IMR-90 (cell line): ENCODE measurements at regions not wholly inside any gene's neighbourhood (a gene's known extent, or its start where the extent isn't known, plus 50 kb on each side); places are given as distances from the start of the nearest gene placed in this dataset.

Source experiments
- ATAC-seq: fragments of 200-7000 bp; cut with Tn5 transposase; 2 replicates; pipeline ENCODE4 v1.9.1; 2020; ENCODE audit warnings: low read depth, mild to moderate bottlenecking, moderate library complexity
- BruUV-seq: library from RNA; stranded (reverse); fragments of 400-500 nt; replicated peaks from 2 replicates; lab custom pipeline; 2021; lab: Mats Ljungman, UMichigan
- CTCF ChIA-PET: fragments of 300-600 bp; formaldehyde crosslinking; extraction: SDS; loops from one replicate; lab custom pipeline; 2021; ENCODE audit warnings: antibody characterized with exemption; lab: Yijun Ruan, JAX
- POLR2A ChIA-PET: fragments of 300-600 bp; sonication (Branson Sonifier 250); formaldehyde crosslinking; loops from one replicate; lab custom pipeline; 2022; ENCODE audit warnings: antibody characterized with exemption; ENCODE audit not compliant: unreplicated experiment; lab: Charles Lee
- DNase-seq: peaks from one replicate; pipeline ENCODE4 v3.0.0; 2013
- H2AFZ ChIP-seq: replicated peaks from 2 replicates; pipeline ENCODE3; 2013; ENCODE audit warnings: low read length, mild to moderate bottlenecking; ENCODE audit not compliant: poor library complexity
- H2AK5ac ChIP-seq: 2 replicates; pipeline ENCODE4 v1.6.1; 2013; ENCODE audit warnings: low read depth, low read length, inconsistent platforms
- H2AK9ac ChIP-seq: replicated peaks from 2 replicates; pipeline ENCODE3; 2013; ENCODE audit warnings: mild to moderate bottlenecking, low read depth, low read length, moderate library complexity; ENCODE audit not compliant: poor library complexity
- H2BK120ac ChIP-seq: 2 replicates; pipeline ENCODE4 v1.6.1; 2013; ENCODE audit warnings: low read depth, low read length, inconsistent platforms
- H2BK15ac ChIP-seq: 3 replicates; pipeline ENCODE4 v1.6.1; 2013; ENCODE audit warnings: low read depth, low read length, inconsistent platforms
- H2BK20ac ChIP-seq: 2 replicates; pipeline ENCODE4 v1.6.1; 2013; ENCODE audit warnings: low read depth, mild to moderate bottlenecking, inconsistent platforms, low read length, moderate library complexity
- H2BK5ac ChIP-seq: 2 replicates; pipeline ENCODE4 v1.6.1; 2013; ENCODE audit warnings: mild to moderate bottlenecking, low read depth, low read length, inconsistent platforms; ENCODE audit not compliant: poor library complexity, severe bottlenecking
- H3K14ac ChIP-seq: replicated peaks from 2 replicates; pipeline ENCODE4 v1.6.1; 2013; ENCODE audit warnings: low read depth, low read length, inconsistent platforms
- H3K18ac ChIP-seq: 2 replicates; pipeline ENCODE4 v1.6.1; 2013; ENCODE audit warnings: low read depth, low read length, control low read depth
- H3K23ac ChIP-seq: 2 replicates; pipeline ENCODE4 v1.6.1; 2013; ENCODE audit warnings: low read depth, low read length, inconsistent platforms
- H3K27ac ChIP-seq: 2 replicates; pipeline ENCODE4 v1.5.1; 2013; ENCODE audit warnings: mild to moderate bottlenecking, control low read depth, low read length; ENCODE audit not compliant: insufficient read depth
- H3K27me3 ChIP-seq: 2 replicates; pipeline ENCODE4 v1.6.1; 2013; ENCODE audit warnings: low read length; ENCODE audit not compliant: control insufficient read depth, insufficient read depth
- H3K36me3 ChIP-seq: 2 replicates; pipeline ENCODE4 v1.6.1; 2013; ENCODE audit warnings: low read length, mixed read lengths; ENCODE audit not compliant: control insufficient read depth, insufficient read depth
- H3K4ac ChIP-seq: 2 replicates; pipeline ENCODE4 v1.6.1; 2013; ENCODE audit warnings: low read depth, low read length, inconsistent platforms
- H3K4me1 ChIP-seq: 2 replicates; pipeline ENCODE4 v1.6.1; 2013; ENCODE audit warnings: low read length, mixed read lengths; ENCODE audit not compliant: control insufficient read depth, insufficient read depth
- H3K4me2 ChIP-seq: 2 replicates; pipeline ENCODE4 v1.6.1; 2013; ENCODE audit warnings: low read depth, mild to moderate bottlenecking, control low read depth, low read length, moderate library complexity
- H3K4me3 ChIP-seq: 2 replicates; pipeline ENCODE4 v1.5.1; 2013; ENCODE audit warnings: low read depth, mild to moderate bottlenecking, control low read depth, low read length, moderate library complexity; ENCODE audit not compliant: insufficient read depth
- H3K56ac ChIP-seq: 2 replicates; pipeline ENCODE4 v1.6.1; 2013; ENCODE audit warnings: low read length, inconsistent platforms; ENCODE audit not compliant: insufficient read depth; ENCODE audit errors: extremely low read depth
- H3K79me1 ChIP-seq, 2 experiments: 2 replicates each; pipeline ENCODE4 v1.6.1; 2013; ENCODE audit warnings: low read length in 2 of 2, inconsistent platforms in 1 of 2, low read depth in 1 of 2
- H3K9ac ChIP-seq: 2 replicates; pipeline ENCODE4 v1.6.1; 2013; ENCODE audit warnings: low read depth, low read length, control low read depth
- H3K9me1 ChIP-seq: 2 replicates; pipeline ENCODE4 v1.6.1; 2013; ENCODE audit warnings: low read length, inconsistent platforms; ENCODE audit not compliant: insufficient read depth
- H3K9me3 ChIP-seq: 2 replicates; pipeline ENCODE4 v1.6.1; 2013; ENCODE audit warnings: low read length; ENCODE audit not compliant: control insufficient read depth, insufficient read depth
- H4K20me1 ChIP-seq: 2 replicates; pipeline ENCODE4 v1.6.1; 2013; ENCODE audit warnings: low read length, inconsistent platforms; ENCODE audit not compliant: insufficient read depth
- H4K5ac ChIP-seq: 2 replicates; pipeline ENCODE4 v1.6.1; 2013; ENCODE audit warnings: mild to moderate bottlenecking, low read depth, low read length, control low read depth
- H4K8ac ChIP-seq, 2 experiments: 2 replicates each; pipeline ENCODE4 v1.6.1; 2013; ENCODE audit warnings: low read depth in 2 of 2, low read length in 2 of 2, control low read depth in 1 of 2, inconsistent platforms in 1 of 2
- H4K91ac ChIP-seq: 2 replicates; pipeline ENCODE4 v1.6.1; 2013; ENCODE audit warnings: low read depth, low read length, inconsistent platforms; ENCODE audit not compliant: insufficient read depth
- BHLHE40 ChIP-seq: fragments of 150-350 bp; IDR thresholded peaks from 2 replicates; pipeline ENCODE4 v1.6.1; 2016; ENCODE audit warnings: mild to moderate bottlenecking, low read depth, low read length
- MXI1 ChIP-seq: IDR thresholded peaks from 2 replicates; pipeline ENCODE4 v1.6.1; 2012; ENCODE audit warnings: low read depth, mild to moderate bottlenecking, low read length, moderate library complexity, borderline replicate concordance
- USF2 ChIP-seq: fragments of 150-350 bp; IDR thresholded peaks from 2 replicates; pipeline ENCODE4 v1.6.1; 2017; ENCODE audit warnings: mild to moderate bottlenecking, antibody characterized with exemption, low read length, low read depth
- WGBS, 2 experiments: methylation state at CpG; one replicate each; pipeline versions ENCODE4 v1.1.5 to v1.1.7; 2013; ENCODE audit warnings: missing lambda C conversion rate in 2 of 2; ENCODE audit not compliant: insufficient read length in 1 of 2; ENCODE audit errors: extremely low coverage in 2 of 2; 5-methylcytosine and 5-hydroxymethylcytosine counted together
- dilution Hi-C: fragments of 300-500 bp; cut with HindIII; formaldehyde crosslinking; loops from one replicate; pipeline ENCODE4 v1.14.3; 2018; ENCODE audit warnings: low sequenced_read_pairs; ENCODE audit not compliant: unreplicated experiment
- in situ Hi-C: fragments of 300-500 bp; cut with MboI; formaldehyde crosslinking; loops from 3 replicates; pipeline ENCODE4 v1.14.3; 2019; ENCODE audit warnings: low sequenced_read_pairs, inconsistent platforms, mixed read lengths
- intact Hi-C: fragments of 100-400 bp; cut with micrococcal nuclease; formaldehyde crosslinking; loops from 2 replicates; pipeline ENCODE4 v1.10.0; 2022
- TF ChIP-seq, protein P1 (sequence below): conservative IDR thresholded peaks from 2 replicates; pipeline ENCODE4 v1.5.1; 2012; ENCODE audit warnings: mild to moderate bottlenecking, low read depth, low read length, improper control_type of control experiment

DNA sequence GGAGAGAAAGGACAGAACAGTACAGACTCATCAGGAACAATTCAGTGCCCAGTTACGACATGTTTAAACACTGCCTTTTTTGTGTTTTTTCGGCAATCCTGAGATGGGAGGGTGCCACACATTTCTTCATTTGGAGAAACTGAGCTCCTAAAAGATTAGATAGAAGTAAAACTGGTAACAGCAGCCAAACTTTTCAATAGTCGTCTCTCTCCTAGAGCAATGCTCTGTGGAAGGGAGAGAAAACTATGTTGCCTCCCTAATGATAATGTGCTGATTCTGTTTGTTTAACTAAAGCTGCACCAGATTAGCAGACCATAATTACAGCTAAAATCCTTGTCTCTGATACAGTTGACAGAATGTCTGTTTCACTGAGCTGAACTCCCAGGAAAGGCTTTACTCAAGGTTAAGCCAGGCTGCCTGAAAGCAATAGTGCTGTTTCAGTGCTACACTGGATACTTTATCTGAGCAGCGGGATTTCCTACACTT lies 76.2 kb upstream of the CXADR start:
- DNase-seq (no peak), ATAC-seq (no peak; the same call in 1 of the 2 replicates)
- H4K20me1 ChIP-seq = no peaks in the 10 kb centered on the region
- H3K18ac ChIP-seq = no peak overlapping the region; the same call in 1 of the 2 replicates
- H3K27me3 ChIP-seq = peaks cover 2% of the 10 kb centered on the region
- H3K56ac ChIP-seq = no peak overlapping the region
- no peak overlapping the region for H3K27ac ChIP-seq
- ChIA-PET POLR2A (no interaction called here), CTCF (no interaction called here)
- H2BK20ac ChIP-seq = no peak overlapping the region
- no peak overlapping the region for H3K4me2 ChIP-seq
- H3K9me1 ChIP-seq = no peaks in the 10 kb centered on the region
- no peak overlapping the region for H2BK120ac ChIP-seq
- H2BK5ac ChIP-seq = no peak overlapping the region
- H2BK15ac ChIP-seq = no peak overlapping the region; the same call in 2 of the 3 replicates
- H4K8ac ChIP-seq = no peak overlapping the region
- H4K91ac ChIP-seq = no peak overlapping the region
- H3K9me3 ChIP-seq = no peaks in the 10 kb centered on the region
- no peak for TF ChIP-seq BHLHE40
- no peak for TF ChIP-seq MXI1
- TF ChIP-seq, protein P1, sequence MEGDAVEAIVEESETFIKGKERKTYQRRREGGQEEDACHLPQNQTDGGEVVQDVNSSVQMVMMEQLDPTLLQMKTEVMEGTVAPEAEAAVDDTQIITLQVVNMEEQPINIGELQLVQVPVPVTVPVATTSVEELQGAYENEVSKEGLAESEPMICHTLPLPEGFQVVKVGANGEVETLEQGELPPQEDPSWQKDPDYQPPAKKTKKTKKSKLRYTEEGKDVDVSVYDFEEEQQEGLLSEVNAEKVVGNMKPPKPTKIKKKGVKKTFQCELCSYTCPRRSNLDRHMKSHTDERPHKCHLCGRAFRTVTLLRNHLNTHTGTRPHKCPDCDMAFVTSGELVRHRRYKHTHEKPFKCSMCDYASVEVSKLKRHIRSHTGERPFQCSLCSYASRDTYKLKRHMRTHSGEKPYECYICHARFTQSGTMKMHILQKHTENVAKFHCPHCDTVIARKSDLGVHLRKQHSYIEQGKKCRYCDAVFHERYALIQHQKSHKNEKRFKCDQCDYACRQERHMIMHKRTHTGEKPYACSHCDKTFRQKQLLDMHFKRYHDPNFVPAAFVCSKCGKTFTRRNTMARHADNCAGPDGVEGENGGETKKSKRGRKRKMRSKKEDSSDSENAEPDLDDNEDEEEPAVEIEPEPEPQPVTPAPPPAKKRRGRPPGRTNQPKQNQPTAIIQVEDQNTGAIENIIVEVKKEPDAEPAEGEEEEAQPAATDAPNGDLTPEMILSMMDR = no peak
- no peak for TF ChIP-seq USF2
- no peak overlapping the region for H4K5ac ChIP-seq
- no peak overlapping the region for H3K4ac ChIP-seq
- H3K36me3 ChIP-seq = no peaks in the 10 kb centered on the region
- H3K9ac ChIP-seq = no peak overlapping the region
- in situ Hi-C loops (no loop called here), intact Hi-C loops (no loop called here), dilution Hi-C loops (no loop called here)
- H2AK9ac ChIP-seq = no peak overlapping the region
- no peak overlapping the region for H2AFZ ChIP-seq
- H3K4me1 ChIP-seq = peaks cover 9% of the 10 kb centered on the region
- no CpG with 5 or more reads among the region's 4 CpGs for WGBS, 2 experiments
- BruUV-seq = no TSS peak
- no peak overlapping the region for H3K23ac ChIP-seq
- H3K4me3 ChIP-seq = no peak overlapping the region
- H3K79me1 ChIP-seq = no peaks in the 10 kb centered on the region
- H3K14ac ChIP-seq = no peak overlapping the region
- H2AK5ac ChIP-seq = no peak overlapping the region
